HCT116 (cell line): ENCODE measurements at regions not wholly inside any gene's neighbourhood (a gene's known extent, or its start where the extent isn't known, plus 50 kb on each side); places are given as distances from the start of the nearest gene placed in this dataset.

ENCODE experiments used
- CBX3 ChIP-seq: IDR thresholded peaks from 2 replicates; pipeline ENCODE4 v1.6.1; 2012; ENCODE audit warnings: low read depth
- CEBPB ChIP-seq: IDR thresholded peaks from 2 replicates; pipeline ENCODE4 v1.6.1; 2012; ENCODE audit warnings: low read depth
- CTCF ChIP-seq, 3 experiments: fragments of 200-600 bp in 1 of 3; sonication (generic) in 1 of 3; IDR thresholded peaks in 2 of 3; conservative IDR thresholded peaks in 1 of 3; 2 replicates each; pipeline ENCODE4 v1.5.1; 2012 to 2017; ENCODE audit warnings: low read depth in 2 of 3, low read length in 2 of 3, antibody characterized with exemption in 1 of 3, borderline replicate concordance in 1 of 3, control low read depth in 1 of 3, mild to moderate bottlenecking in 1 of 3, mixed read lengths in 1 of 3, mixed run types in 1 of 3, moderate library complexity in 1 of 3; ENCODE audit not compliant: insufficient read depth in 1 of 3
- ELF1 ChIP-seq: IDR thresholded peaks from 2 replicates; pipeline ENCODE4 v1.6.1; 2012; ENCODE audit warnings: low read depth, borderline replicate concordance
- JUND ChIP-seq: IDR thresholded peaks from 2 replicates; pipeline ENCODE4 v1.6.1; 2012
- POLR2AphosphoS5 ChIP-seq: IDR thresholded peaks from 2 replicates; pipeline ENCODE4 v1.6.1; 2011; ENCODE audit warnings: mild to moderate bottlenecking, low read depth, low read length, moderate library complexity
- RAD21 ChIP-seq: IDR thresholded peaks from 2 replicates; pipeline ENCODE4 v1.6.1; 2012; ENCODE audit warnings: low read depth, mild to moderate bottlenecking
- SRF ChIP-seq: IDR thresholded peaks from 2 replicates; pipeline ENCODE4 v1.6.1; 2012; ENCODE audit warnings: low read depth

- TF ChIP-seq CTCF (IDR thresholded peaks at IDR 0.05 in 2 of 3, conservative IDR thresholded peaks at IDR 0.05 in 1 of 3; ENCODE audit: borderline replicate concordance in 1 of 3, insufficient read depth in 1 of 3, low read depth in 2 of 3, low read length in 2 of 3) (no peak), JUND (no peak), RAD21 (no peak), POLR2AphosphoS5 (no peak), SRF (no peak), CEBPB (no peak), ELF1 (no peak), CBX3 (no peak)
Observed at GRCh38 chr4:73673286-73673685, 53.0 kb upstream of the RASSF6 start.
